ENCODE measurements at regions not wholly inside any gene's neighbourhood (a gene's known extent, or its start where the extent isn't known, plus 50 kb on each side); places are given as distances from the start of the nearest gene placed in this dataset.

DNA sequence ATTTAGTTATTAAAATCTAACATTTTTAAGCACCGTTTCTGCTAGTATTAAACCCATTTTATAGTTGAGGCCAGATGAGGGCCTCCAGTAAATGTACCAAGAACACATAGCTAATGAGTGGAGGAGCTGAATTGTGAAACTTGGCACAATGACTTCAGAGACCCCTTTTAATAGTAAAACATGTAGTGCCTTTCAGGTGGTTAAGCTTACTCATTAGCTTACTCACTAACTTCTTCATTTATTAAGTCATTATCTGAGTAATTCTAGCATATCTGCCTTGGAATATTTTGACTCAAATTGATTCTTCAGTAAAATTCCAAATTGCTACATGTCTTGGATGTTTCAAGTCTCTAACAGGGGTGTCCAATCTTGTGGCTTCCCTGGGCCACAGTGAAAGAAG is 735.2 kb downstream of the LIG4 start:
- TF ChIP-seq CTCF (conservative IDR thresholded peaks at IDR 0.05 in 1 of 2, IDR thresholded peaks at IDR 0.05 in 1 of 2; ENCODE audit: extremely low read depth in 1 of 2, insufficient read depth in 1 of 2, low read depth in 1 of 2, low read length in 2 of 2): no peak
- TF ChIP-seq EZH2 (IDR thresholded peaks at IDR 0.05; ENCODE audit: borderline replicate concordance, low read length): no peak
